K562 (cell line): ENCODE measurements at regions not wholly inside any gene's neighbourhood (a gene's known extent, or its start where the extent isn't known, plus 50 kb on each side); places are given as distances from the start of the nearest gene placed in this dataset.

Source experiments
- ATAC-seq: fragments of 200-7000 bp; cut with Tn5 transposase; 3 replicates; pipeline ENCODE4 v1.9.1; 2020; ENCODE audit warnings: moderate library complexity
- BruUV-seq: library from RNA; stranded (reverse); fragments of 400-500 nt; replicated peaks from 2 replicates; lab custom pipeline; 2021; lab: Mats Ljungman, UMichigan
- CTCF ChIA-PET: fragments of 300-600 bp; formaldehyde crosslinking; extraction: SDS; loops from one replicate; lab custom pipeline; 2021; ENCODE audit warnings: low intra/inter-chr PET ratio; lab: Yijun Ruan, JAX
- POLR2A ChIA-PET: fragments of 300-600, 350-650 bp; sonication (Branson Sonifier 250); formaldehyde crosslinking; extraction: SDS; loops from one replicate; lab custom pipeline; 2021; ENCODE audit warnings: antibody characterized with exemption, inconsistent platforms; lab: Yijun Ruan, JAX
- DNase-seq, 4 experiments: peaks; one replicate each; pipeline versions ENCODE4 v3.0.0 to v3.0.0-alpha.2; 2011 to 2018; ENCODE audit warnings: low spot score in 3 of 4, mixed read lengths in 3 of 4; ENCODE audit errors: extremely low read depth in 1 of 4
- FAIRE-seq: peaks from 2 replicates; lab custom pipeline; 2011; peaks lifted over from hg19 to GRCh38; lab: Jason Lieb, UNC
- H2AFZ ChIP-seq: 2 replicates; pipeline ENCODE4 v1.6.0; 2011; ENCODE audit warnings: low read depth, low read length, control low read depth, inconsistent platforms
- H3K27ac ChIP-seq: fragments of 200-600 bp; 3 replicates; pipeline ENCODE4 v1.8.0; 2011; ENCODE audit warnings: low read depth, mild to moderate bottlenecking, control low read depth, inconsistent platforms, low read length, moderate library complexity, mixed read lengths; ENCODE audit errors: extremely low read depth
- H3K27me3 ChIP-seq, 2 experiments: fragments of 300-600 bp in 1 of 2; 2 replicates in 1 of 2; 3 replicates in 1 of 2; pipeline versions ENCODE4 v1.6.0 to v1.8.0; 2011; ENCODE audit warnings: inconsistent platforms in 2 of 2, low read length in 2 of 2, mild to moderate bottlenecking in 1 of 2, mixed read lengths in 1 of 2, moderate library complexity in 1 of 2; ENCODE audit not compliant: control insufficient read depth in 2 of 2, insufficient read depth in 2 of 2
- H3K36me3 ChIP-seq: fragments of 300-600 bp; 3 replicates; pipeline ENCODE4 v1.8.0; 2011; ENCODE audit warnings: mild to moderate bottlenecking, low read length, inconsistent platforms; ENCODE audit not compliant: control insufficient read depth, insufficient read depth
- H3K4me1 ChIP-seq, 2 experiments: fragments of 200-600 bp in 1 of 2; replicated peaks in 1 of 2; 2 replicates in 1 of 2; 3 replicates in 1 of 2; pipeline versions ENCODE4 v1.5.1 to v1.8.0; 2011; ENCODE audit warnings: inconsistent platforms in 2 of 2, low read length in 2 of 2, mild to moderate bottlenecking in 1 of 2, mixed read lengths in 1 of 2, moderate library complexity in 1 of 2; ENCODE audit not compliant: control insufficient read depth in 2 of 2, insufficient read depth in 2 of 2
- H3K4me2 ChIP-seq: 2 replicates; pipeline ENCODE4 v1.6.1; 2011; ENCODE audit warnings: low read length, control low read depth, inconsistent platforms, mixed read lengths; ENCODE audit not compliant: insufficient read depth
- H3K4me3 ChIP-seq: fragments of 200-600 bp; sonication (generic), shearing (Covaris generic); 2 replicates; pipeline ENCODE4 v1.5.1; 2016; ENCODE audit warnings: control low read depth, inconsistent platforms
- H3K79me2 ChIP-seq: fragments of 200-600 bp; 3 replicates; pipeline ENCODE4 v1.8.0; 2011; ENCODE audit warnings: low read length, inconsistent platforms; ENCODE audit not compliant: control insufficient read depth, insufficient read depth
- H3K9ac ChIP-seq, 2 experiments: 2 replicates each; pipeline versions ENCODE4 v1.6.0 to v1.6.1; 2011; ENCODE audit warnings: low read depth in 2 of 2, low read length in 2 of 2, control low read depth in 1 of 2, inconsistent platforms in 1 of 2, mild to moderate bottlenecking in 1 of 2, mixed read lengths in 1 of 2; ENCODE audit not compliant: insufficient read depth in 1 of 2
- H3K9me1 ChIP-seq: one replicate; pipeline ENCODE4 v1.6.0; 2011; ENCODE audit warnings: inconsistent platforms, mild to moderate bottlenecking, low read length, moderate library complexity; ENCODE audit not compliant: control insufficient read depth, insufficient read depth
- H3K9me3 ChIP-seq: replicated peaks from 2 replicates; pipeline ENCODE4 v1.5.1; 2011; ENCODE audit warnings: low read depth, low read length, inconsistent platforms; ENCODE audit not compliant: control insufficient read depth, insufficient read depth
- H4K20me1 ChIP-seq: replicated peaks from 2 replicates; pipeline ENCODE4 v1.6.1; 2011; ENCODE audit warnings: low read length, inconsistent platforms, mixed read lengths; ENCODE audit not compliant: control insufficient read depth, insufficient read depth
- ARID2 ChIP-seq: fragments of 450-650 bp; IDR thresholded peaks from 2 replicates; pipeline ENCODE4 v1.6.1; 2017; ENCODE audit warnings: antibody characterized with exemption, mild to moderate bottlenecking
- CEBPG ChIP-seq, 3 experiments: fragments of 200-800 bp in 1 of 3; sonication (Bioruptor generic) in 1 of 3; sonication (generic) in 1 of 3; formaldehyde crosslinking in 1 of 3; IDR thresholded peaks in 2 of 3; conservative IDR thresholded peaks in 1 of 3; 2 replicates each; pipeline versions ENCODE4 v1.6.1 to v1.8.0; 2016 to 2022; ENCODE audit warnings: missing compliant biosample characterization in 2 of 3, missing genetic modification characterization in 2 of 3, mild to moderate bottlenecking in 1 of 3, missing genetic modification reagents in 1 of 3
- ETV1 ChIP-seq: fragments of 450-650 bp; conservative IDR thresholded peaks from 2 replicates; pipeline ENCODE4 v1.6.1; 2016; ENCODE audit warnings: missing genetic modification characterization, control low read depth, low read depth, missing compliant biosample characterization
- SMARCA5 ChIP-seq: fragments of 450-650 bp; IDR thresholded peaks from 2 replicates; pipeline ENCODE4 v1.6.1; 2016
- SP2 ChIP-seq: IDR thresholded peaks from 2 replicates; pipeline ENCODE4 v1.6.1; 2011; ENCODE audit warnings: mild to moderate bottlenecking, low read depth, low read length, moderate library complexity; ENCODE audit not compliant: poor library complexity, severe bottlenecking; ENCODE audit errors: extremely low read depth
- U2AF1 ChIP-seq: fragments of 200-400 bp; formaldehyde crosslinking; optimal IDR thresholded peaks from 2 replicates; pipeline ENCODE3; 2017; ENCODE audit warnings: mild to moderate bottlenecking, low read depth, low read length, moderate library complexity
- ZBTB8A ChIP-seq: fragments of 450-650 bp; IDR thresholded peaks from 2 replicates; pipeline ENCODE4 v1.6.1; 2018; ENCODE audit warnings: mild to moderate bottlenecking, moderate library complexity; ENCODE audit not compliant: partially characterized antibody
- WGBS: fragments of 100-300 bp; shearing (Covaris generic); methylation state at CpG from one replicate; pipeline ENCODE4 v1.1.6; 2016; ENCODE audit warnings: low coverage, mixed read lengths; ENCODE audit not compliant: insufficient coverage; ENCODE audit errors: missing lambda C conversion rate; 5-methylcytosine and 5-hydroxymethylcytosine counted together
- in situ Hi-C: fragments of 300-500 bp; cut with MboI; formaldehyde crosslinking; loops from 4 replicates; pipeline ENCODE4 v1.15.0; 2018; ENCODE audit warnings: inconsistent platforms, mixed read lengths
- intact Hi-C: fragments of 100-400 bp; cut with micrococcal nuclease; formaldehyde crosslinking; loops from 2 replicates; pipeline ENCODE4 v1.14.2; 2022
- TF ChIP-seq, protein P1 (sequence below): sonication (generic); formaldehyde crosslinking; IDR thresholded peaks from 2 replicates; pipeline ENCODE4 v1.8.0; 2022; ENCODE audit warnings: mild to moderate bottlenecking, low read depth, missing genetic modification reagents
- TF ChIP-seq, protein P2 (sequence below): fragments of 450-650 bp; IDR thresholded peaks from 2 replicates; pipeline ENCODE4 v1.6.1; 2016; ENCODE audit warnings: low read depth, mild to moderate bottlenecking, moderate library complexity
- TF ChIP-seq, protein P3 (sequence below): sonication (generic); formaldehyde crosslinking; IDR thresholded peaks from 2 replicates; pipeline ENCODE4 v1.8.0; 2022; ENCODE audit warnings: missing genetic modification reagents, mild to moderate bottlenecking, borderline replicate concordance

DNA sequence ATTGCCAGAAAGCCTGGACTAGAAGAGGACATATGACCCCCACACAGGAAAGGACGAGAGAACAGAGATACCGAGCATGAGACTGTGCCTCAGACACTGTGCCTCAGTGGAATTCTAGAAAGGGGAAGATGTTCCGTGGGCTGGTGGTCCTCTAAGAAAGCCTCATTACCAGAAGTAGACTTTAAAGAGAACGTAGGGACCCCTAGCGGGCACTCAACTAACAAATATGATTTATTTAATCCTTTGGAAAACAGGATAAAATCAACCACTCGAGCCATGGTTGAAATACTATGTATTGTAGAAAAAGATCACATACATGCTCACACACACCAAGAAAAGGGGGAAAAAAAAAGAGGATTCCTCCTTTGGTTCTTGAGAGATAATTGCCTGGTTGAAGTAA lies 701.2 kb upstream of the SORCS1 start:
- FAIRE-seq (no peak), ATAC-seq (no peak), DNase-seq (no peak)
- BruUV-seq = no TSS peak
- no peak overlapping the region for H3K4me3 ChIP-seq
- no peak overlapping the region for H2AFZ ChIP-seq
- no peaks in the 10 kb centered on the region for H3K79me2 ChIP-seq
- no peak overlapping the region for H3K9ac ChIP-seq
- intact Hi-C loops = no loop called here
- in situ Hi-C loops = no loop called here
- 0% methylated on average over 6 of the region's 6 CpGs for WGBS
- H3K4me2 ChIP-seq = no peak overlapping the region
- TF ChIP-seq SMARCA5 = no peak
- TF ChIP-seq ETV1 = no peak
- H3K27me3 ChIP-seq = no peaks in the 10 kb centered on the region
- ChIA-PET CTCF (no interaction called here), POLR2A (no interaction called here)
- H3K36me3 ChIP-seq = no peaks in the 10 kb centered on the region
- H3K27ac ChIP-seq = no peak overlapping the region
- H3K4me1 ChIP-seq = no peaks in the 10 kb centered on the region
- no peaks in the 10 kb centered on the region for H3K9me1 ChIP-seq
- no peaks in the 10 kb centered on the region for H4K20me1 ChIP-seq
- H3K9me3 ChIP-seq = no peaks in the 10 kb centered on the region

DNA sequence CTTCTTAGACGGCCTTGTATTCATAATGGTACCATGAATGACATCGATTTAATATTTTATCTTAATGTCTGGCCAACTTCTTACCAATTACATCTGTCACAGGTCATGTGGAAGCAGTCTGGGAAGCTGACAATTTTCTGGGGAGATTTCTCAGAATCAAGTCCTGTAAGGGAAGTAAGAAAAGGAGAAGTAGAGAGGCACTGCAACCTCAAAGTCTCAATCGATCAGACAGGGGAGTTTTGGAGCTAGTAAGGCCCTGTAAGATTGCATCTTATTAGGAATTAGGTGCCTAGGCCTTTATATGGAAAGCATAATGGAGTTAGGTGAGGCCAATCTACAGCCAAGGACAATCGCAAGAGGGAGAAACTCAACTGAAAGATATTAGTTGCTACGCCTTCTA lies 694.6 kb upstream of the SORCS1 start:
- Histone ChIP-seq H3K4me1 (no peaks in the 10 kb centered on the region), H3K79me2 (no peaks in the 10 kb centered on the region), H3K27ac (no peak overlapping the region), H2AFZ (no peak overlapping the region), H3K36me3 (no peaks in the 10 kb centered on the region), H3K9me3 (no peaks in the 10 kb centered on the region), H3K27me3 (no peaks in the 10 kb centered on the region), H3K9me1 (no peaks in the 10 kb centered on the region), H3K4me3 (no peak overlapping the region), H4K20me1 (no peaks in the 10 kb centered on the region), H3K4me2 (no peak overlapping the region), H3K9ac (no peak overlapping the region)
- no peak for TF ChIP-seq ZBTB8A
- no peak for TF ChIP-seq U2AF1
- no peak for TF ChIP-seq CEBPG (CRISPR knock-in tag; IDR thresholded peaks at IDR 0.05)
- TF ChIP-seq CEBPG (tag; conservative IDR thresholded peaks at IDR 0.05 in 1 of 2, IDR thresholded peaks at IDR 0.05 in 1 of 2) = no peak
- TF ChIP-seq, protein P1, sequence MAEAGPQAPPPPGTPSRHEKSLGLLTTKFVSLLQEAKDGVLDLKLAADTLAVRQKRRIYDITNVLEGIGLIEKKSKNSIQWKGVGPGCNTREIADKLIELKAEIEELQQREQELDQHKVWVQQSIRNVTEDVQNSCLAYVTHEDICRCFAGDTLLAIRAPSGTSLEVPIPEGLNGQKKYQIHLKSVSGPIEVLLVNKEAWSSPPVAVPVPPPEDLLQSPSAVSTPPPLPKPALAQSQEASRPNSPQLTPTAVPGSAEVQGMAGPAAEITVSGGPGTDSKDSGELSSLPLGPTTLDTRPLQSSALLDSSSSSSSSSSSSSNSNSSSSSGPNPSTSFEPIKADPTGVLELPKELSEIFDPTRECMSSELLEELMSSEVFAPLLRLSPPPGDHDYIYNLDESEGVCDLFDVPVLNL (CRISPR knock-in tag) = no peak
- TF ChIP-seq ARID2 = no peak
- TF ChIP-seq SP2 = no peak
- TF ChIP-seq, protein P2, sequence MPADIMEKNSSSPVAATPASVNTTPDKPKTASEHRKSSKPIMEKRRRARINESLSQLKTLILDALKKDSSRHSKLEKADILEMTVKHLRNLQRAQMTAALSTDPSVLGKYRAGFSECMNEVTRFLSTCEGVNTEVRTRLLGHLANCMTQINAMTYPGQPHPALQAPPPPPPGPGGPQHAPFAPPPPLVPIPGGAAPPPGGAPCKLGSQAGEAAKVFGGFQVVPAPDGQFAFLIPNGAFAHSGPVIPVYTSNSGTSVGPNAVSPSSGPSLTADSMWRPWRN = no peak
- TF ChIP-seq, protein P3, sequence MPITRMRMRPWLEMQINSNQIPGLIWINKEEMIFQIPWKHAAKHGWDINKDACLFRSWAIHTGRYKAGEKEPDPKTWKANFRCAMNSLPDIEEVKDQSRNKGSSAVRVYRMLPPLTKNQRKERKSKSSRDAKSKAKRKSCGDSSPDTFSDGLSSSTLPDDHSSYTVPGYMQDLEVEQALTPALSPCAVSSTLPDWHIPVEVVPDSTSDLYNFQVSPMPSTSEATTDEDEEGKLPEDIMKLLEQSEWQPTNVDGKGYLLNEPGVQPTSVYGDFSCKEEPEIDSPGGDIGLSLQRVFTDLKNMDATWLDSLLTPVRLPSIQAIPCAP (CRISPR knock-in tag) = no peak
- ChIA-PET POLR2A (no interaction called here), CTCF (no interaction called here)
- no TSS peak for BruUV-seq
- in situ Hi-C loops = no loop called here
- ATAC-seq = no peak
- no peak for DNase-seq
- no peak for FAIRE-seq
- WGBS = 0% methylated on average over 5 of the region's 5 CpGs
- intact Hi-C loops = no loop called here
